HG03558 (cell line): ENCODE measurements at regions not wholly inside any gene's neighbourhood (a gene's known extent, or its start where the extent isn't known, plus 50 kb on each side); places are given as distances from the start of the nearest gene placed in this dataset.

Experiments
- ATAC-seq: cut with Tn5 transposase; IDR thresholded peaks from one replicate; pipeline ENCODE4 v1.9.1; 2021; ENCODE audit warnings: moderate number of reproducible peaks; ENCODE audit not compliant: unreplicated experiment; ENCODE audit errors: extremely low read depth

GRCh38 chr2:128380061-128380889, 61.6 kb upstream of the HS6ST1 start:
- no peak for ATAC-seq

GRCh38 chr2:128380961-128381938, 62.6 kb upstream of the HS6ST1 start:
- no peak for ATAC-seq

GRCh38 chr2:128384446-128384845, 65.8 kb upstream of the HS6ST1 start:
- no peak for ATAC-seq

- no peak for ATAC-seq
Observed at GRCh38 chr2:128384956-128385355, 66.3 kb upstream of the HS6ST1 start.

- ATAC-seq = no peak
Observed at GRCh38 chr2:128385365-128385764, 66.7 kb upstream of the HS6ST1 start.

- no peak for ATAC-seq
Observed at GRCh38 chr2:128386066-128386465, 67.4 kb upstream of the HS6ST1 start.

- ATAC-seq = no peak
Observed at GRCh38 chr2:128388499-128388941, 69.9 kb upstream of the HS6ST1 start.

GRCh38 chr2:128389388-128390086, 70.9 kb upstream of the HS6ST1 start:
- ATAC-seq = no peak

- no peak for ATAC-seq
Observed at GRCh38 chr2:128390256-128390990, 71.8 kb upstream of the HS6ST1 start.

- no peak for ATAC-seq
Observed at GRCh38 chr2:128390991-128391630, 72.4 kb upstream of the HS6ST1 start.

- ATAC-seq = no peak
Observed at GRCh38 chr2:128391679-128392078, 73.0 kb upstream of the HS6ST1 start.

- no peak for ATAC-seq
Observed at GRCh38 chr2:128392207-128392606, 73.5 kb upstream of the HS6ST1 start.

- ATAC-seq = no peak
Observed at GRCh38 chr2:128394007-128394730, 75.5 kb upstream of the HS6ST1 start.

- ATAC-seq = no peak
Observed at GRCh38 chr2:128395196-128395595, 76.5 kb upstream of the HS6ST1 start.

GRCh38 chr2:128395640-128396499, 77.2 kb upstream of the HS6ST1 start:
- ATAC-seq = no peak

GRCh38 chr2:128396500-128396891, 77.8 kb upstream of the HS6ST1 start:
- ATAC-seq = no peak

GRCh38 chr2:128396946-128397345, 78.3 kb upstream of the HS6ST1 start:
- no peak for ATAC-seq

- no peak for ATAC-seq
Observed at GRCh38 chr2:128399256-128399655, 80.6 kb upstream of the HS6ST1 start.
